CD4-positive, alpha-beta T cell (primary cell): ENCODE measurements at regions not wholly inside any gene's neighbourhood (a gene's known extent, or its start where the extent isn't known, plus 50 kb on each side); places are given as distances from the start of the nearest gene placed in this dataset.

Experiments
- ATAC-seq: fragments of 200-7000 bp; cut with Tn5 transposase; one replicate; pipeline ENCODE4 v1.10.0; 2022; ENCODE audit warnings: mild to moderate bottlenecking; ENCODE audit not compliant: poor library complexity
- CTCF ChIA-PET: fragments of 350-600 bp; sonication (Branson Sonifier 250); formaldehyde crosslinking; loops from one replicate; lab custom pipeline; 2021; ENCODE audit warnings: antibody characterized with exemption, inconsistent platforms; lab: Charles Lee
- POLR2A ChIA-PET: fragments of 350-600 bp; sonication (Branson Sonifier 250); formaldehyde crosslinking; loops from one replicate; lab custom pipeline; 2021; ENCODE audit warnings: antibody characterized with exemption, inconsistent platforms; lab: Charles Lee
- DNase-seq, 14 experiments: peaks; one replicate each; pipeline ENCODE4 v3.0.0-alpha.2; 2013 to 2020; ENCODE audit warnings: mixed read lengths in 2 of 14
- H3K27ac ChIP-seq, 2 donors: one replicate each; pipeline versions ENCODE4 v1.5.1 to v1.7.0; 2013; ENCODE audit warnings: low read length in 2 of 2, low read depth in 1 of 2, mild to moderate bottlenecking in 1 of 2
- H3K27me3 ChIP-seq, 2 experiments: 1 replicate in 1 of 2; 2 replicates in 1 of 2; pipeline versions ENCODE4 v1.6.1 to v1.7.0; 2013; ENCODE audit warnings: low read length in 2 of 2, control low read depth in 1 of 2, mild to moderate bottlenecking in 1 of 2, moderate library complexity in 1 of 2; ENCODE audit not compliant: insufficient read depth in 2 of 2, control insufficient read depth in 1 of 2
- H3K36me3 ChIP-seq: one replicate; pipeline ENCODE4 v1.6.1; 2013; ENCODE audit warnings: low read length, control low read depth; ENCODE audit not compliant: insufficient read depth
- H3K4me1 ChIP-seq: one replicate; pipeline ENCODE4 v1.6.1; 2013; ENCODE audit warnings: low read length, control low read depth; ENCODE audit not compliant: insufficient read depth
- H3K4me3 ChIP-seq: one replicate; pipeline ENCODE4 v1.5.1; 2013; ENCODE audit warnings: mild to moderate bottlenecking, low read length, moderate library complexity
- H3K9me3 ChIP-seq, 2 experiments: 1 replicate in 1 of 2; 2 replicates in 1 of 2; pipeline versions ENCODE4 v1.6.1 to v1.7.0; 2013; ENCODE audit warnings: low read length in 2 of 2, mild to moderate bottlenecking in 2 of 2, control low read depth in 1 of 2, moderate library complexity in 1 of 2; ENCODE audit not compliant: control insufficient read depth in 1 of 2, insufficient read depth in 1 of 2
- H3K27ac Mint-ChIP-seq: one replicate; pipeline ENCODE4 v1.8.0; 2020; ENCODE audit warnings: mixed read lengths
- H3K27me3 Mint-ChIP-seq: one replicate; pipeline ENCODE4 v1.8.0; 2021; ENCODE audit warnings: mixed read lengths
- H3K36me3 Mint-ChIP-seq: one replicate; pipeline ENCODE4 v1.8.0; 2021; ENCODE audit warnings: low read depth, mixed read lengths
- H3K4me1 Mint-ChIP-seq: one replicate; pipeline ENCODE4 v1.8.0; 2021; ENCODE audit warnings: low read depth, mixed read lengths
- H3K4me3 Mint-ChIP-seq: one replicate; pipeline ENCODE4 v1.8.0; 2020; ENCODE audit warnings: mild to moderate bottlenecking, mixed read lengths
- H3K9me3 Mint-ChIP-seq: one replicate; pipeline ENCODE4 v1.8.0; 2020; ENCODE audit warnings: mixed read lengths
- intact Hi-C, 2 experiments: fragments of 100-400 bp; cut with DNase I in 1 of 2; cut with micrococcal nuclease in 1 of 2; formaldehyde crosslinking; loops; one replicate each; pipeline versions ENCODE4 v1.15.1 to v1.9.0; 2023 to 2025; cut with DNase I, micrococcal nuclease
- TF ChIP-seq, protein P1 (sequence below): fragments of 200-600 bp; IDR thresholded peaks from one replicate; pipeline ENCODE4 v1.8.0; 2022; ENCODE audit warnings: antibody characterized with exemption, mild to moderate bottlenecking

DNA sequence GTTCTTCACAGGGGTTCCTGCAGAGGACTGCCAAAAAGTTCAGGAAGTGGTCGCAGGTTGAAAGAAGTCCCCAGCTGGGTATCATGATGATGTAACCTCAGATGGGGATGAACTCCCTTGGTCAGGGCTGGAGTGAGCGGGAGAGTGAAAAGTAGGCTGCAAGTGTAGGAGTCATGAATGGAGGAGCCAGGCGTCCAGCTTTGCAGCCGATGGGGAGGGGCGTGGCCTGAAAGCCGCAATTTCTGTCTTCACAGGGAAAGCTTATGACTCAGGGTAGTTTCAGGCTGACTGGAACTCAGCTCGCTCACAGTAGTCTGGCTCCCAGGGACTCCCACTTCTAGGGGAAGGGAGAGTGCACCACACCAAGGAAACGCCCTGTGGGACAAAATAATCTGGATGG is 70.0 kb upstream of the HS3ST3A1 start:
- no peak overlapping the region for H3K4me3 ChIP-seq
- DNase-seq = no peak
- H3K4me1 ChIP-seq = no peaks in the 10 kb centered on the region
- POLR2A ChIA-PET = no interaction called here
- no peaks in the 10 kb centered on the region for H3K4me1 Mint-ChIP-seq
- intact Hi-C loops = no loop called here
- no peaks in the 10 kb centered on the region for H3K36me3 ChIP-seq
- no peaks in the 10 kb centered on the region for H3K36me3 Mint-ChIP-seq
- no peak overlapping the region for H3K27ac ChIP-seq
- ATAC-seq = no peak
- peaks cover 13% of the 10 kb centered on the region for H3K9me3 Mint-ChIP-seq
- H3K27ac Mint-ChIP-seq = no peak overlapping the region
- TF ChIP-seq, protein P1, sequence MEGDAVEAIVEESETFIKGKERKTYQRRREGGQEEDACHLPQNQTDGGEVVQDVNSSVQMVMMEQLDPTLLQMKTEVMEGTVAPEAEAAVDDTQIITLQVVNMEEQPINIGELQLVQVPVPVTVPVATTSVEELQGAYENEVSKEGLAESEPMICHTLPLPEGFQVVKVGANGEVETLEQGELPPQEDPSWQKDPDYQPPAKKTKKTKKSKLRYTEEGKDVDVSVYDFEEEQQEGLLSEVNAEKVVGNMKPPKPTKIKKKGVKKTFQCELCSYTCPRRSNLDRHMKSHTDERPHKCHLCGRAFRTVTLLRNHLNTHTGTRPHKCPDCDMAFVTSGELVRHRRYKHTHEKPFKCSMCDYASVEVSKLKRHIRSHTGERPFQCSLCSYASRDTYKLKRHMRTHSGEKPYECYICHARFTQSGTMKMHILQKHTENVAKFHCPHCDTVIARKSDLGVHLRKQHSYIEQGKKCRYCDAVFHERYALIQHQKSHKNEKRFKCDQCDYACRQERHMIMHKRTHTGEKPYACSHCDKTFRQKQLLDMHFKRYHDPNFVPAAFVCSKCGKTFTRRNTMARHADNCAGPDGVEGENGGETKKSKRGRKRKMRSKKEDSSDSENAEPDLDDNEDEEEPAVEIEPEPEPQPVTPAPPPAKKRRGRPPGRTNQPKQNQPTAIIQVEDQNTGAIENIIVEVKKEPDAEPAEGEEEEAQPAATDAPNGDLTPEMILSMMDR = no peak
- H3K27me3 Mint-ChIP-seq = peaks cover 14% of the 10 kb centered on the region
- peaks cover 0 to 4% of the 10 kb centered on the region in 2 experiments for H3K27me3 ChIP-seq
- CTCF ChIA-PET = no interaction called here
- H3K9me3 ChIP-seq = peaks cover 15 to 16% of the 10 kb centered on the region in 2 experiments
- no peak overlapping the region for H3K4me3 Mint-ChIP-seq

DNA sequence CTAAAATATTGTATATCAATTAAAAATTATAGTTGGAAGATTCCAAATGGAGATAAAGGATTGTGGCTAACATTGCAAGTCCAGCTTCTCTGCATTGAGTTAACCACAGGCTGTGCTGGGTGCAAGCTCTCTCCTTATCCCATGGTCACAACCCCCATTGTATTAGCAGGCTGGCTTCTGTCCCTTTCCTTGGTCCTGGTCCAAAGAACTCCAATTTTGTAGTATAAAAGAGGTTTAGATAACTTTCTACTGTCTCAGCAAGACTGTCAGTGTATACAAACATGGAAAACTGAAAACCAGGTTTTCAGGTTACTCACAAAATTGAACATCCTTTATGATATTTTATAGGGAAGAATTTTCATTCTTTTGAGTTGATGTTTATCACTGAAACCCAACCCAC is 76.6 kb upstream of the HS3ST3A1 start:
- ATAC-seq (no peak), DNase-seq (no peak)
- TF ChIP-seq, protein P1 = no peak
- Histone ChIP-seq H3K27me3 (no peaks in the 10 kb centered on the region), H3K27ac (no peak overlapping the region), H3K9me3 (no peaks in the 10 kb centered on the region), H3K36me3 (no peaks in the 10 kb centered on the region), H3K4me1 (no peaks in the 10 kb centered on the region), H3K4me3 (no peak overlapping the region)
- H3K27ac Mint-ChIP-seq = no peak overlapping the region
- intact Hi-C loops = loop anchor here in 1 of 2 experiments (1.0 kb wide), 1 partner anchor 8 kb away; no protein-coding TSS in a partner anchor
- CTCF ChIA-PET = no interaction called here
- POLR2A ChIA-PET = no interaction called here
- no peaks in the 10 kb centered on the region for H3K36me3 Mint-ChIP-seq
- H3K4me3 Mint-ChIP-seq = no peak overlapping the region
- no peaks in the 10 kb centered on the region for H3K9me3 Mint-ChIP-seq
- peaks cover 10% of the 10 kb centered on the region for H3K27me3 Mint-ChIP-seq
- H3K4me1 Mint-ChIP-seq = no peaks in the 10 kb centered on the region

DNA sequence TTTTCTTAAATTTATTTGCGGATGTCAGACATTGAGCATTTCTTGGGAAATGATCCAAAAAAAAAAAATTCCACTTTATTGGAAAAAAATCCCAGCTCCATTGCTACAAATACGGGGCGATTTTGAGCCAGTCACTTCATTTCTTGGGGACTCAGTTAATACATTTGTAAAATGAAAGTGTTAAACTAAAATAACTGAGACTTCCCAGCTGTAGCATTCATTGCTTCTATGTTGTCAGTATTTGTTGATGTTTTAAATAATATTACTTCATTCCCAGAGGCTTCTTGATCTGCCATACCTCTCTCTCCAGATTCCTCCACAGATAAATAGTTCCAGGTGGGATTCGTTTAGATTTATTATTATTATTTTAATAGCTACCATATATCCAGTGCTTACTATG is 77.1 kb upstream of the HS3ST3A1 start:
- CTCF ChIA-PET = no interaction called here
- peaks cover 10% of the 10 kb centered on the region for H3K27me3 Mint-ChIP-seq
- H3K27ac Mint-ChIP-seq = no peak overlapping the region
- H3K36me3 ChIP-seq = no peaks in the 10 kb centered on the region
- POLR2A ChIA-PET = no interaction called here
- DNase-seq (no peak), ATAC-seq (no peak)
- no peak overlapping the region for H3K27ac ChIP-seq
- TF ChIP-seq, protein P1 = no peak
- no peaks in the 10 kb centered on the region for H3K9me3 Mint-ChIP-seq
- no peak overlapping the region for H3K4me3 Mint-ChIP-seq
- no peak overlapping the region for H3K4me3 ChIP-seq
- H3K36me3 Mint-ChIP-seq = no peaks in the 10 kb centered on the region
- no peaks in the 10 kb centered on the region for H3K9me3 ChIP-seq
- H3K4me1 ChIP-seq = no peaks in the 10 kb centered on the region
- no peaks in the 10 kb centered on the region for H3K4me1 Mint-ChIP-seq
- H3K27me3 ChIP-seq = no peaks in the 10 kb centered on the region
- intact Hi-C loops = loop anchor here (1.0 kb wide), 2 partner anchors 9 to 10 kb away; no protein-coding TSS in a partner anchor
